Cardiac muscle cell (in vitro differentiated cells and primary cell): ENCODE measurements at regions not wholly inside any gene's neighbourhood (a gene's known extent, or its start where the extent isn't known, plus 50 kb on each side); places are given as distances from the start of the nearest gene placed in this dataset.
A peak's percentile ranks its signal among the peaks of the same experiment; 100 is the strongest.
"Not testable (repeated sequence)": the region's sequence is repeated elsewhere in the genome, so short reads cannot be mapped to it uniquely, and the experiment has no call there.

Experiments used
- DNase-seq, 2 donors: peaks; one replicate each; pipeline versions ENCODE4 v3.0.0 to v3.0.0-alpha.2; 2010 to 2017; ENCODE audit warnings: low read depth in 1 of 2, low spot score in 1 of 2
- H3K27ac ChIP-seq: fragments of 200-600 bp; sonication (generic); 2 replicates; pipeline ENCODE4 v1.5.1; 2016
- H3K27me3 ChIP-seq: fragments of 200-600 bp; sonication (generic); 2 replicates; pipeline ENCODE4 v1.6.0; 2016; ENCODE audit warnings: control low read depth
- H3K36me3 ChIP-seq: fragments of 200-600 bp; sonication (generic); 2 replicates; pipeline ENCODE4 v1.5.1; 2016; ENCODE audit warnings: control low read depth
- H3K4me1 ChIP-seq: fragments of 200-600 bp; sonication (generic); 2 replicates; pipeline ENCODE4 v1.8.1; 2017; ENCODE audit warnings: low read depth, mild to moderate bottlenecking, mixed run types
- H3K4me3 ChIP-seq: fragments of 200-600 bp; sonication (generic); 2 replicates; pipeline ENCODE4 v1.5.1; 2016; ENCODE audit warnings: mild to moderate bottlenecking
- H3K9me3 ChIP-seq: fragments of 200-600 bp; sonication (generic); 2 replicates; pipeline ENCODE4 v1.5.1; 2017; ENCODE audit warnings: low read depth, mild to moderate bottlenecking, control low read depth
- TF ChIP-seq, protein P1 (sequence below): IDR thresholded peaks from 2 replicates; pipeline ENCODE4 v1.5.1; 2012; ENCODE audit warnings: low read depth, mild to moderate bottlenecking, low read length

GRCh38 chr12:96120359-96121100 lies 73.6 kb upstream of the ELK3 start:
- Histone ChIP-seq H3K4me3 (no peak overlapping the region), H3K36me3 (no peaks in the 10 kb centered on the region), H3K27ac (no peak overlapping the region), H3K27me3 (no peaks in the 10 kb centered on the region), H3K9me3 (no peaks in the 10 kb centered on the region), H3K4me1 (no peaks in the 10 kb centered on the region)
- peak in 1 of 2 donors; percentile 20 for DNase-seq
- TF ChIP-seq, protein P1, sequence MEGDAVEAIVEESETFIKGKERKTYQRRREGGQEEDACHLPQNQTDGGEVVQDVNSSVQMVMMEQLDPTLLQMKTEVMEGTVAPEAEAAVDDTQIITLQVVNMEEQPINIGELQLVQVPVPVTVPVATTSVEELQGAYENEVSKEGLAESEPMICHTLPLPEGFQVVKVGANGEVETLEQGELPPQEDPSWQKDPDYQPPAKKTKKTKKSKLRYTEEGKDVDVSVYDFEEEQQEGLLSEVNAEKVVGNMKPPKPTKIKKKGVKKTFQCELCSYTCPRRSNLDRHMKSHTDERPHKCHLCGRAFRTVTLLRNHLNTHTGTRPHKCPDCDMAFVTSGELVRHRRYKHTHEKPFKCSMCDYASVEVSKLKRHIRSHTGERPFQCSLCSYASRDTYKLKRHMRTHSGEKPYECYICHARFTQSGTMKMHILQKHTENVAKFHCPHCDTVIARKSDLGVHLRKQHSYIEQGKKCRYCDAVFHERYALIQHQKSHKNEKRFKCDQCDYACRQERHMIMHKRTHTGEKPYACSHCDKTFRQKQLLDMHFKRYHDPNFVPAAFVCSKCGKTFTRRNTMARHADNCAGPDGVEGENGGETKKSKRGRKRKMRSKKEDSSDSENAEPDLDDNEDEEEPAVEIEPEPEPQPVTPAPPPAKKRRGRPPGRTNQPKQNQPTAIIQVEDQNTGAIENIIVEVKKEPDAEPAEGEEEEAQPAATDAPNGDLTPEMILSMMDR: no peak

DNA sequence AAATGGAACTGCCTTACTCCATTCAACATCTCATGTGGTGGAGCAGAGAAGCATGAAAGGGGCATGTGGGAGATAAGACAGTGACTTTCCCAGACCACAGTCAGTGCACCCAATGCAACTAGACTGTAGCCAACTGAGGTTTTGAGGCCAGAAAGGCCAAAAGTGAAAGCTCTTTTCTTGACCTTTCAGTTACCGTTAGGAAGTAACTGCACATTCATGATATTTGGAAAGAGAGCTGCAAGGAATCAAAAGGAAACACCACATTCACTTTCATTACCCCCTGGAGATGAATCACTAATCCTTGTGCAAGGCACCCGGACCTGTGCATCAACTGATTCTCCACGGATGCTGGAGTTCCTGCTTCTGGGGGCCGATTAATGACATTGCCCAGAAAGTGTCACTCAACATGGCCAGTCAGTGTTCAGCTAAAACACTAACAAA lies 72.9 kb upstream of the ELK3 start:
- Histone ChIP-seq H3K4me3 (no peak overlapping the region), H3K36me3 (no peaks in the 10 kb centered on the region), H3K27ac (no peak overlapping the region), H3K9me3 (no peaks in the 10 kb centered on the region), H3K27me3 (no peaks in the 10 kb centered on the region), H3K4me1 (no peaks in the 10 kb centered on the region)
- TF ChIP-seq, protein P1: no peak
- DNase-seq: peak in 1 of 2 donors; percentile 57

DNA sequence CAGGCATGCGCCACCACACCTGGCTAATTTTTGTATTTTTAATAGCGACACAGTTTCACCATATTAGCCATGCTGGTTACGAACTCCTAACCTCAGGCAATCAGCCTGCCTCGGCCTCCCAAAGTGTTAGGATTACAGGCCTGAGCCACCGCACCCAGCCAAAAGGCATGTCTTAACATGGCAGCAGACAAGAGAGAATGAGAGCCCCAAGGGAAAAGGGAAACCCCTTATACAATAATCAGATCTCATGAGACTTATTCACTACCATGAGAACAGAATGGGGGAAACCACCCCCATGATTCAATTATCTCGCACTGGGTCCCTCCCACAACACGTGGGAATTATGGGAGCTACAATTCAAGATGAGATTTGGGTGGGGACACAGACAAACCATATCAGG lies 65.9 kb upstream of the ELK3 start:
- not testable (repeated sequence) for H3K36me3 ChIP-seq, H3K27me3 ChIP-seq, H3K9me3 ChIP-seq, H3K4me3 ChIP-seq, DNase-seq, H3K27ac ChIP-seq, H3K4me1 ChIP-seq

DNA sequence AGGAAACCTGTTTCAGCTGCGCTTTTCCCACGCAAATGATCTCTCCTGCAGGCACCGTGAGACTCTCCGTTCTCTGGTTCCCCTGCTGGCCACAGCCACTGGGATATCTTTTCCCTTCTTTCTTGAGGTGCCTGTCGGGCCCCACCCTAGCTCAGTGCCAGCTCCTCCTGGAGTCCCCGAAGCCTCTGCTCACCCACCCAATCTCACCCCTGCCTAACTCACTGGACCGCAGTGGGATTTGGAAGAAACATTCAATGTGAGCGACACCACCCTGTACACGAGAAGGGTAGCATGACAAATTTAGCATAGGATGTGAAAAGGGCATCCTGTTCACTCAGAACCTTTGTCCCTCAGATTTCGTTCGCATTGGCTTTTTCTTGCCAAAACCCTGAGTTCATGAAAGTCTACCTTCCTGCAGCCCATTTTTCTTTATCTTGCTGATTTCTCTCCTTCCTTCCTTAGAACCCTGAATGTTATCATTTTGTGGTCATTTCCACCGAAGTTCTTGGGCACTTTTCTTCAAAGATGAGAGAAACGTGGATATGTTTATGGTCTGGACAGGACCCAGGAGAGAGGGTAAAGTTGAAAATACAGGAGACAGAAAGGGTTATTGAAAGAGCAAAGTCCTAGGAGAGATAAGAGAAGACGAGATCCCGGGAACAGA lies 63.6 kb upstream of the ELK3 start:
- H3K36me3 ChIP-seq: no peaks in the 10 kb centered on the region
- H3K27ac ChIP-seq: no peak overlapping the region
- no peak overlapping the region for H3K4me3 ChIP-seq
- no peaks in the 10 kb centered on the region for H3K9me3 ChIP-seq
- TF ChIP-seq, protein P1: no peak
- DNase-seq: no peak
- H3K4me1 ChIP-seq: no peaks in the 10 kb centered on the region
- no peaks in the 10 kb centered on the region for H3K27me3 ChIP-seq

GRCh38 chr12:96131230-96131788 lies 62.9 kb upstream of the ELK3 start:
- Histone ChIP-seq H3K4me1 (no peaks in the 10 kb centered on the region), H3K9me3 (no peaks in the 10 kb centered on the region), H3K27me3 (no peaks in the 10 kb centered on the region), H3K36me3 (no peaks in the 10 kb centered on the region), H3K4me3 (no peak overlapping the region), H3K27ac (no peak overlapping the region)
- TF ChIP-seq, protein P1: no peak
- no peak for DNase-seq

DNA sequence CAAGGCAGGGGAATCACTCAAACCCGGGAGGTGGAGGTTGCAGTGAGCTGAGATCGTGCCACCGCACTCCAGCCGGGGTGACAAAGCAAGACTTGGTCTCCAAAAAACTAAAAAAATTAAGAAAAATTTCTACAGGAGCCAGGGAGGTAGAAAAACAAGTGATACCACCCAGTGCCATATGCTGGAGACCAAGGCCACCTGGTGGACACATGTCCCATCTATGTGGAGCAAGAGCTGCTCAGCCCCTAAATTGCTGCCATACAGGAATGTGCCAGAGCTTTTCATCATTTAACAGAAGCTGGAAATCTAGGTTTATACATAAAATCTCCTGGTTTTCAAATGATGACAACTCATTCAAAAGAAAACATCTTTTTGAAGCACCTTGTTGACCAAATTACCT lies 61.4 kb upstream of the ELK3 start:
- TF ChIP-seq, protein P1: no peak
- Histone ChIP-seq H3K27ac (no peak overlapping the region), H3K4me3 (no peak overlapping the region), H3K36me3 (no peaks in the 10 kb centered on the region), H3K27me3 (no peaks in the 10 kb centered on the region), H3K9me3 (no peaks in the 10 kb centered on the region), H3K4me1 (no peaks in the 10 kb centered on the region)
- DNase-seq: no peak
